CD4-positive, CD25-positive, alpha-beta regulatory T cell (primary cell): ENCODE measurements at regions not wholly inside any gene's neighbourhood (a gene's known extent, or its start where the extent isn't known, plus 50 kb on each side); places are given as distances from the start of the nearest gene placed in this dataset.
A peak's percentile ranks its signal among the peaks of the same experiment; 100 is the strongest.

ENCODE experiments used
- ATAC-seq, 2 donors: fragments of 150-1000 bp; cut with Tn5 transposase; one replicate each; pipeline ENCODE4 v1.10.0; 2021; ENCODE audit warnings: low read depth in 2 of 2, moderate number of reproducible peaks in 2 of 2, moderate library complexity in 1 of 2
- DNase-seq, 3 donors: peaks; one replicate each; pipeline versions ENCODE4 v3.0.0 to v3.0.0-alpha.2; 2012 to 2022; ENCODE audit warnings: mixed read lengths in 1 of 3
- H3K27ac ChIP-seq: one replicate; pipeline ENCODE4 v1.7.0; 2013; ENCODE audit warnings: mild to moderate bottlenecking, low read length; ENCODE audit not compliant: insufficient read depth, poor library complexity, severe bottlenecking
- H3K27me3 ChIP-seq: one replicate; pipeline ENCODE4 v1.7.0; 2013; ENCODE audit warnings: low read length; ENCODE audit not compliant: control insufficient read depth, insufficient read depth
- H3K36me3 ChIP-seq: one replicate; pipeline ENCODE4 v1.7.0; 2013; ENCODE audit warnings: mild to moderate bottlenecking, low read length, moderate library complexity; ENCODE audit not compliant: control insufficient read depth, insufficient read depth
- H3K4me1 ChIP-seq: 2 replicates; pipeline ENCODE4 v1.7.0; 2013; ENCODE audit warnings: mild to moderate bottlenecking, low read length; ENCODE audit not compliant: insufficient read depth, control insufficient read depth, poor library complexity, severe bottlenecking
- H3K4me3 ChIP-seq: one replicate; pipeline ENCODE4 v1.7.0; 2013; ENCODE audit warnings: low read depth, mild to moderate bottlenecking, low read length, moderate library complexity
- H3K9me3 ChIP-seq, 2 experiments: 1 replicate in 1 of 2; 2 replicates in 1 of 2; pipeline ENCODE4 v1.7.0; 2013; ENCODE audit warnings: low read length in 2 of 2, mild to moderate bottlenecking in 1 of 2, moderate library complexity in 1 of 2; ENCODE audit not compliant: control insufficient read depth in 2 of 2
- H3K27ac Mint-ChIP-seq, 3 donors: one replicate each; pipeline ENCODE4 v1.8.0; 2020 to 2022; ENCODE audit warnings: mild to moderate bottlenecking in 3 of 3, mixed read lengths in 3 of 3, moderate library complexity in 2 of 3
- H3K27me3 Mint-ChIP-seq: one replicate; pipeline ENCODE4 v1.8.0; 2022; ENCODE audit warnings: mild to moderate bottlenecking, mixed read lengths
- H3K36me3 Mint-ChIP-seq: one replicate; pipeline ENCODE4 v1.8.0; 2020; ENCODE audit warnings: mixed read lengths
- H3K4me1 Mint-ChIP-seq, 4 donors: one replicate each; pipeline ENCODE4 v1.8.0; 2020 to 2022; ENCODE audit warnings: mixed read lengths in 4 of 4, mild to moderate bottlenecking in 1 of 4
- H3K4me3 Mint-ChIP-seq, 4 donors: one replicate each; pipeline ENCODE4 v1.8.0; 2020 to 2022; ENCODE audit warnings: mild to moderate bottlenecking in 4 of 4, mixed read lengths in 4 of 4, moderate library complexity in 3 of 4
- H3K9me3 Mint-ChIP-seq, 7 donors: one replicate each; pipeline ENCODE4 v1.8.0; 2020 to 2022; ENCODE audit warnings: mixed read lengths in 7 of 7, mild to moderate bottlenecking in 3 of 7, moderate library complexity in 2 of 7

- H3K4me1 ChIP-seq, result no peaks in the 10 kb centered on the region
- ATAC-seq (no peak), DNase-seq (no peak)
- H3K9me3 Mint-ChIP-seq, result peaks cover 0 to 12% (median 3%) of the 10 kb centered on the region in 7 donors
- no peak overlapping the region for H3K27ac Mint-ChIP-seq
- no peaks in the 10 kb centered on the region for H3K27me3 ChIP-seq
- no peak overlapping the region for H3K4me3 Mint-ChIP-seq
- no peaks in the 10 kb centered on the region for H3K36me3 Mint-ChIP-seq
- H3K36me3 ChIP-seq, result no peaks in the 10 kb centered on the region
- no peaks in the 10 kb centered on the region for H3K9me3 ChIP-seq
- H3K27ac ChIP-seq, result no peak overlapping the region
- no peaks in the 10 kb centered on the region for H3K4me1 Mint-ChIP-seq
- peaks cover 2% of the 10 kb centered on the region for H3K27me3 Mint-ChIP-seq
- no peak overlapping the region for H3K4me3 ChIP-seq
These were observed 60.8 kb upstream of the SLC35F3 start for GRCh38 chr1:233843525-233844204.

DNA sequence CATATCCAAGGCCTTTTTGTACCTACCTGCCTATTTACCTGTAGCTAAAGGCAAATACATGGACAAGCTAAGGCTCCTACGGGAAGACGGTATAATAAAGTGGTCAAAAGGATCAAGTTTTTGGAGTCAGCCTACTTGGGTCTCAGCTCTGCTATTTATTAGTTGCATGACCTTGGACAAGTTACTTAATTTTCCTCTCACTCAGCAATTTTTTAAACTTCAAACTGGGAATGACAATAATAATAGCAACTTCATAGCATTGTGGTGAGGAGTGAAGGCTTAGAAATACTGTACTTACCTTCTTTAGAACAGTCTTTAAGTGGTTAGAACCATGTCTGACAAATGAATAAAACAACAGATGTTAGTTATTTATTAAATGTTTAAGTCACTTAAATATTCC lies 60.2 kb upstream of the SLC35F3 start:
- no peak overlapping the region for H3K27ac Mint-ChIP-seq
- no peak overlapping the region for H3K4me3 ChIP-seq
- DNase-seq (no peak), ATAC-seq (no peak)
- peaks cover 0 to 16% (median 4%) of the 10 kb centered on the region in 7 donors for H3K9me3 Mint-ChIP-seq
- no peaks in the 10 kb centered on the region for H3K9me3 ChIP-seq
- H3K4me1 ChIP-seq, result no peaks in the 10 kb centered on the region
- H3K4me3 Mint-ChIP-seq, result no peak overlapping the region
- no peaks in the 10 kb centered on the region for H3K36me3 Mint-ChIP-seq
- H3K27me3 Mint-ChIP-seq, result peaks cover 4% of the 10 kb centered on the region
- H3K27me3 ChIP-seq, result no peaks in the 10 kb centered on the region
- no peaks in the 10 kb centered on the region for H3K4me1 Mint-ChIP-seq
- H3K36me3 ChIP-seq, result no peaks in the 10 kb centered on the region
- no peak overlapping the region for H3K27ac ChIP-seq

GRCh38 chr1:233844692-233845091 lies 59.8 kb upstream of the SLC35F3 start:
- Mint-ChIP-seq H3K36me3 (no peaks in the 10 kb centered on the region), H3K4me3 (peak overlapping the region in 1 of 4 donors; percentile 2), H3K4me1 (no peaks in the 10 kb centered on the region), H3K9me3 (peaks cover 0 to 16% (median 4%) of the 10 kb centered on the region in 7 donors), H3K27me3 (peaks cover 4% of the 10 kb centered on the region), H3K27ac (no peak overlapping the region)
- no peak for DNase-seq
- no peaks in the 10 kb centered on the region for H3K9me3 ChIP-seq
- no peaks in the 10 kb centered on the region for H3K27me3 ChIP-seq
- no peak overlapping the region for H3K4me3 ChIP-seq
- no peak for ATAC-seq
- no peaks in the 10 kb centered on the region for H3K36me3 ChIP-seq
- no peak overlapping the region for H3K27ac ChIP-seq
- H3K4me1 ChIP-seq, result no peaks in the 10 kb centered on the region
